HG03520 (cell line): ENCODE measurements at regions not wholly inside any gene's neighbourhood (a gene's known extent, or its start where the extent isn't known, plus 50 kb on each side); places are given as distances from the start of the nearest gene placed in this dataset.
"Not testable (repeated sequence)": the region's sequence is repeated elsewhere in the genome, so short reads cannot be mapped to it uniquely, and the experiment has no call there.

Source experiments
- ATAC-seq: cut with Tn5 transposase; IDR thresholded peaks from one replicate; pipeline ENCODE4 v1.9.1; 2021; ENCODE audit warnings: mild to moderate bottlenecking, moderate library complexity; ENCODE audit not compliant: unreplicated experiment

- no peak for ATAC-seq
Measured at GRCh38 chr1:188652678-188653077, 1823.9 kb downstream of the PLA2G4A start.

GRCh38 chr1:188655966-188656365 lies 1821.7 kb downstream of the BRINP3 start:
- ATAC-seq, result not testable (repeated sequence)

GRCh38 chr1:188660572-188660971 lies 1817.1 kb downstream of the BRINP3 start:
- ATAC-seq, result no peak

GRCh38 chr1:188665477-188665876 lies 1812.2 kb downstream of the BRINP3 start:
- no peak for ATAC-seq

GRCh38 chr1:188668083-188668482 lies 1809.6 kb downstream of the BRINP3 start:
- no peak for ATAC-seq

GRCh38 chr1:188669728-188670382 lies 1807.8 kb downstream of the BRINP3 start:
- no peak for ATAC-seq

GRCh38 chr1:188670837-188671236 lies 1806.8 kb downstream of the BRINP3 start:
- ATAC-seq, result no peak

GRCh38 chr1:188672153-188672552 lies 1805.5 kb downstream of the BRINP3 start:
- no peak for ATAC-seq

GRCh38 chr1:188689542-188689941 lies 1788.1 kb downstream of the BRINP3 start:
- no peak for ATAC-seq

GRCh38 chr1:188700116-188700515 lies 1777.5 kb downstream of the BRINP3 start:
- ATAC-seq, result no peak

GRCh38 chr1:188706742-188707141 lies 1770.9 kb downstream of the BRINP3 start:
- ATAC-seq, result no peak

- ATAC-seq, result no peak
Measured at GRCh38 chr1:188708795-188709535, 1768.7 kb downstream of the BRINP3 start.

- ATAC-seq, result no peak
Measured at GRCh38 chr1:188715566-188715965, 1762.1 kb downstream of the BRINP3 start.

GRCh38 chr1:188719735-188720134 lies 1757.9 kb downstream of the BRINP3 start:
- no peak for ATAC-seq

- ATAC-seq, result no peak
Measured at GRCh38 chr1:188723332-188724020, 1754.2 kb downstream of the BRINP3 start.

- no peak for ATAC-seq
Measured at GRCh38 chr1:188729039-188729438, 1748.6 kb downstream of the BRINP3 start.

GRCh38 chr1:188735567-188735966 lies 1742.1 kb downstream of the BRINP3 start:
- ATAC-seq, result no peak

GRCh38 chr1:188749275-188749674 lies 1728.4 kb downstream of the BRINP3 start:
- ATAC-seq, result not testable (repeated sequence)

- not testable (repeated sequence) for ATAC-seq
Measured at GRCh38 chr1:188752027-188752426, 1725.6 kb downstream of the BRINP3 start.

- not testable (repeated sequence) for ATAC-seq
Measured at GRCh38 chr1:188757747-188758146, 1719.9 kb downstream of the BRINP3 start.

- ATAC-seq, result no peak
Measured at GRCh38 chr1:188761226-188761625, 1716.4 kb downstream of the BRINP3 start.
